ENCODE measurements at regions not wholly inside any gene's neighbourhood (a gene's known extent, or its start where the extent isn't known, plus 50 kb on each side); places are given as distances from the start of the nearest gene placed in this dataset.

GRCh38 chr9:87064311-87064710, 117.0 kb upstream of the GAS1 start:
- Histone ChIP-seq H3K4me3 (ENCODE audit: low read depth, low read length, poor library complexity, severe bottlenecking) (no peak overlapping the region), H3K36me3 (ENCODE audit: insufficient read depth, low read length) (no peaks in the 10 kb centered on the region), H3K9me2 (ENCODE audit: insufficient read depth, low read length) (no peaks in the 10 kb centered on the region), H4K20me1 (ENCODE audit: insufficient read depth, low read length) (no peaks in the 10 kb centered on the region), H3K27ac (ENCODE audit: low read depth, low read length, poor library complexity, severe bottlenecking) (no peak overlapping the region), H3K79me2 (ENCODE audit: insufficient read depth, low read depth, low read length) (no peaks in the 10 kb centered on the region), H2AFZ (ENCODE audit: low read length) (no peak overlapping the region), H3K4me1 (ENCODE audit: insufficient read depth, low read length, poor library complexity, severe bottlenecking) (no peaks in the 10 kb centered on the region), H3K4me2 (ENCODE audit: low read length) (no peak overlapping the region), H3K9me3 (ENCODE audit: low read length) (no peaks in the 10 kb centered on the region)
- no peak for TF ChIP-seq CTCF (conservative IDR thresholded peaks at IDR 0.05; ENCODE audit: low read length)
- TF ChIP-seq EZH2phosphoT487 (IDR thresholded peaks at IDR 0.05; ENCODE audit: borderline replicate concordance, low read depth, low read length), result no peak
- ChIA-PET CTCF (ENCODE audit: unreplicated experiment) (no interaction called here), POLR2A (no interaction called here)
- no peak for DNase-seq (ENCODE audit: low spot score)
- intact Hi-C loops (cut with micrococcal nuclease; ENCODE audit: unreplicated experiment), result no loop called here
- no TSS peak for BruUV-seq (replicated peaks)

GRCh38 chr9:87065981-87066380, 118.7 kb upstream of the GAS1 start:
- TF ChIP-seq CTCF (conservative IDR thresholded peaks at IDR 0.05; ENCODE audit: low read length) (no peak), EZH2phosphoT487 (IDR thresholded peaks at IDR 0.05; ENCODE audit: borderline replicate concordance, low read depth, low read length) (no peak)
- CTCF ChIA-PET (ENCODE audit: unreplicated experiment), result no interaction called here
- Histone ChIP-seq H3K9me3 (ENCODE audit: low read length) (no peaks in the 10 kb centered on the region), H3K79me2 (ENCODE audit: insufficient read depth, low read depth, low read length) (no peaks in the 10 kb centered on the region), H3K27ac (ENCODE audit: low read depth, low read length, poor library complexity, severe bottlenecking) (no peak overlapping the region), H3K9me2 (ENCODE audit: insufficient read depth, low read length) (no peaks in the 10 kb centered on the region), H2AFZ (ENCODE audit: low read length) (no peak overlapping the region), H3K36me3 (ENCODE audit: insufficient read depth, low read length) (no peaks in the 10 kb centered on the region), H3K4me2 (ENCODE audit: low read length) (no peak overlapping the region), H3K4me1 (ENCODE audit: insufficient read depth, low read length, poor library complexity, severe bottlenecking) (no peaks in the 10 kb centered on the region), H3K4me3 (ENCODE audit: low read depth, low read length, poor library complexity, severe bottlenecking) (no peak overlapping the region), H4K20me1 (ENCODE audit: insufficient read depth, low read length) (no peaks in the 10 kb centered on the region)
- intact Hi-C loops (cut with micrococcal nuclease; ENCODE audit: unreplicated experiment), result no loop called here
- no peak for DNase-seq (ENCODE audit: low spot score)
- BruUV-seq (replicated peaks), result no TSS peak
- POLR2A ChIA-PET, result interaction anchor here (0.7 kb wide), 1 partner anchor 160 kb away, joined by 3 read pairs; no protein-coding TSS in a partner anchor

GRCh38 chr9:87067426-87067825, 120.1 kb upstream of the GAS1 start:
- ChIA-PET CTCF (ENCODE audit: unreplicated experiment) (no interaction called here), POLR2A (no interaction called here)
- Histone ChIP-seq H3K79me2 (ENCODE audit: insufficient read depth, low read depth, low read length) (no peaks in the 10 kb centered on the region), H3K27ac (ENCODE audit: low read depth, low read length, poor library complexity, severe bottlenecking) (no peak overlapping the region), H3K4me1 (ENCODE audit: insufficient read depth, low read length, poor library complexity, severe bottlenecking) (no peaks in the 10 kb centered on the region), H3K4me3 (ENCODE audit: low read depth, low read length, poor library complexity, severe bottlenecking) (no peak overlapping the region), H3K4me2 (ENCODE audit: low read length) (no peak overlapping the region), H2AFZ (ENCODE audit: low read length) (no peak overlapping the region), H4K20me1 (ENCODE audit: insufficient read depth, low read length) (no peaks in the 10 kb centered on the region), H3K9me3 (ENCODE audit: low read length) (no peaks in the 10 kb centered on the region), H3K36me3 (ENCODE audit: insufficient read depth, low read length) (no peaks in the 10 kb centered on the region), H3K9me2 (ENCODE audit: insufficient read depth, low read length) (no peaks in the 10 kb centered on the region)
- no peak for DNase-seq (ENCODE audit: low spot score)
- no TSS peak for BruUV-seq (replicated peaks)
- intact Hi-C loops (cut with micrococcal nuclease; ENCODE audit: unreplicated experiment), result no loop called here
- no peak for TF ChIP-seq CTCF (conservative IDR thresholded peaks at IDR 0.05; ENCODE audit: low read length)
- no peak for TF ChIP-seq EZH2phosphoT487 (IDR thresholded peaks at IDR 0.05; ENCODE audit: borderline replicate concordance, low read depth, low read length)

Measured in OCI-LY7 (cell line).